HG03432 (cell line): ENCODE measurements at regions not wholly inside any gene's neighbourhood (a gene's known extent, or its start where the extent isn't known, plus 50 kb on each side); places are given as distances from the start of the nearest gene placed in this dataset.

Experiments
- ATAC-seq: cut with Tn5 transposase; IDR thresholded peaks from one replicate; pipeline ENCODE4 v1.9.1; 2021; ENCODE audit warnings: mild to moderate bottlenecking, moderate library complexity; ENCODE audit not compliant: unreplicated experiment

DNA sequence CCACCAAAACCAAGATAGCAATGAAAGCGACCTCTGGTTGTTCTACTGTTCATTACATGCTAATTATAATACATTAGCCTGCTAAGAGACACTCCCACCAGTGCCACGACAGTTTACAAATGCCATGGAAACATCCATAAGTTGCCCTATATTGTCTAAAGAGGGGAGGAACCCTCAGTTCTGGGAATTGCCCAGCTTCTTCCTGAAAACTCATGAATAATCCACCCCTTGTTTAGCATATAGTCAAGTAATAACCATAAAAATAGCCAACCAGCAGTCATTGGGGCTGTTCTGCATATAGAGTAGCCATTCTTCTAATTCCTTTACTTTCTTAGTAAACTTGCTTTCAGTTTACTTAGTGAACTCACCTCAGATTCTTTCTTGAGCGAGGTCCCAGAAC lies 189.8 kb upstream of the SOX11 start:
- ATAC-seq = no peak

DNA sequence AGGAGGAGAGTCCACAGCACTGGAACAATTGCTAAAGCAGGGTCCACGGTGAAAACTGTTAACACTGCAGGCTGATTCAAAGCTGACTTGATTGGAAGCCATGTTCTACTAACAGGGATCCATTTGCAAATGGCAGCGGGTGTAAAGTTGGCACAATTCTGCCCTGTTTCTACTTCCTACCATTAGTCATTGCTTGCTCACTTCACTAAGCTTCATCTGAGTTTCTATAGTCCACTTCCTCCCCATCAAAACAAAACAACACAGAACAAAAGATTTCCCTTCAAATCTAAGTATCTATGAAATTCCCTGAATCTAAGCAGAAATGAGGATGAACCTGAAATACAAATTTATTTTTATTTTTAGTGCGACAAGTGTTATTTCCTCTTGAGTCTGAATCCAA lies 187.4 kb upstream of the SOX11 start:
- ATAC-seq = no peak

- no peak for ATAC-seq
Observed at GRCh38 chr2:5507367-5507766, 184.8 kb upstream of the SOX11 start.

DNA sequence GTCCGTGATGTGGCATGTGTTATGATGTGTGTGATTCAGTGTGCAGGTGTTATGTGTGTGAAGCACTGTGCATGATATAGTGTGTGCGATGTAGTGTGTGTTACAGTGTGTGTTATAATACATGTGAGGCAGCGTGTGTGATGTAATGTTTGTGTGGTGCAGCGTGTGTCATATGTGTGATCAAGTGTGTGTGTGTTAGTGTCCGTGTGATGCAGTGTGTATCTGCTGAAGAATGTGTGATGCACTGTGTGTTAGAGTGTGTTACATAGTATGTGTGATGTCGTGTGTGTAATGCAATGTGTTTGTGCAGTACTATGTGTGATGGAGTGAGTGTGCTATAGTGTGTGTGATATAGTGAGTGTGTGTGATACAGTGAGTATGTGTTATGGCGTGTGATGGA lies 182.8 kb upstream of the SOX11 start:
- no peak for ATAC-seq

DNA sequence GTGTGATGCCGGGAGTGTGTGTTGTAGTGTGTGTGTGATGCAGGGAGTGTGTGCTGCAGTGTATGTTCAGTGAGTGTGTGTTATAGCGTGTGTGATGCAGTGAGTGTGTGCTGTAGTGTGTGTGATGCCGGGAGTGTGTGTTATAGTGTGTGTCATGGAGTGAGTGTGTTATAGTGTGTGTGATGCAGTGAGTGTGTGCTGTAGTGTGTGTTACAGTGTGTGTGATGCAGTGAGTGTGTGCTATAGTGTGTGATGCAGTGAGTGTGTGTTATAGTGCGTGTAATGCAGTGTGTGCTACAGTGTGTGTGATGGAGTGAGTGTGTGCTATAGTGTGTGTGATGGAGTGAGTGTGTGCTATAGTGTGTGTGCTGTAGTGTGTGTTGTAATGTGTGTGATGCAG lies 182.1 kb upstream of the SOX11 start:
- ATAC-seq = no peak

DNA sequence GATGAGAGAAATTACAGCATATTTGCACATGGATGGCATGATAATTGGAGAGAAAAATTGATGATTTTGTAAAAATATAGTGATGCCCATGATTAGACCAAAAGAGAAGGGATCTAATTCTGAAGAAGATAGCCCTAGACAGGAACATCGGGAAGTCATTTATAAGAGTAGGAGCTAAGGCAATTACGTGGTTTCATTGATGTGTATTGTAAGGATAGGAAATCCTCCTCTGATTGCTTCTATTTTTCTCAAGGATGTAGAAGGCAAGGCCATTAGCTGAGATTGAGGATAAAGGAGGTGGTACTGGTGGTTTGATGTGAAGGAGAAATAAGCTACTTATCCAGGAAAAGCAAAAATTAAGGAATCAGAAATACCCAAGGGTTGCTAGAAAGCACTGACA lies 176.5 kb upstream of the SOX11 start:
- ATAC-seq = no peak

DNA sequence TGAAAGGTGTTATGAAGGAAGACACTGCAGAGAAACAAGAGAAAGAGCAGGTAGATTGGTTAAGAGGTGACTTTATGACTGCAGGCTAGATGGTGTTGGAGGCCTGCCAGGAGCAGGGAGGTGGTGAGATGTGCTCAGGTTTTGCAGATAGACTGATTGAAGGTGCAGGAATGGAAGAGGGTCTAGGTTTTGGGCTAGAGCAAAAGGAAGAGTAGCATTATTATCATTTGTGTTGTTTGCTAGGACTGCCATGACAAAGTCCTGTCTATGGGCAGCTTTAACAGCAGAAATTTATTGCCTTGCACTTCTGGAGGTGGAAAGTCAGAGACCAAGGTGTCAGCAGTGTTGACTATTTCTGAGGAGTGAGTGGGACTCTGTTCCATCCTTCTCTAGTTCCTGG lies 172.9 kb upstream of the SOX11 start:
- ATAC-seq = no peak

DNA sequence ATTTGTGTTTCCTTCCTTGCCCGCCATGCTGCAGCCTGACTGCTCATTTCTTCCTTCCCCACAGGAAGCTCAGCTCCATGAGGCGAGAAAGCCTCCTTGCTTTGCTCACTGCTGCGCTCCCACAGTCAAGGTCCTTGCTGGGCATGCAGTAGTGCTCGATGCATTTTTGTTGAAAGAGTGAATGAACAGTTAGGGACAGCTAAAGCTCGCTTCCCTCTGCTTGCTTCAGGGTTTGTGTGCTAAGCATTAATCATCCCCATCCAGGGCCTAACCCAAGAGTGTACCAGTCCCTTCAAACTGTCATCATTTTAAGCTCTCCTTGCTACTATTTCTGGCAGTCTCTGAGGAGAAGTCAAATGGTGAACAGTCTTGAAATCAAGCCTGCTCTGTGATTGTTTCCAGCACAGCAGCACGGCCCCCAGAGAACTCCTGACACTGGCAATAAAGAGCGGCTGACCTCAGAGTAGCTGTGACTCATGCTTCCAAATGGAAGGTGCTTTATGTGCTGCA lies 171.7 kb upstream of the SOX11 start:
- no peak for ATAC-seq

- ATAC-seq = no peak
Observed at GRCh38 chr2:5521461-5521860, 170.7 kb upstream of the SOX11 start.

DNA sequence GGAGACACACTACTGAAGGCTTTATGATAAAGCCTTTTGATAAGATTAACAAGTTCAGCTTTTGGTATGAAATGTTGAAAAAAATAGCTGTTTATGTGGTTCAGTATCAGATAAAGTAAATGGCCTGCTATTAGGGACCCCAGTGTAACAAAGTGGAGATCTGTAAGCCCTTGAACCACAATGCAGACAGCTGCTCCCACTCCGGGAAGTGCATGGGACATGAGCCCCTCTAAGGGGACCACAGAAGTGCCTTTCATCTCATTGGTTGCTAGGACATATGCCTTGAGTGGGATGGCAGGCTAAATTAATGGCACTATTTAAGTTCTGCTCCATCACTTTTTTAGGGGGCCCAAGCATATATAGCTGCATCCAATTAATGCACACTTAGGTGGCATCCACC lies 167.6 kb upstream of the SOX11 start:
- no peak for ATAC-seq

- ATAC-seq = no peak
Observed at GRCh38 chr2:5528706-5529105, 163.5 kb upstream of the SOX11 start.

- ATAC-seq = no peak
Observed at GRCh38 chr2:5530011-5530696, 162.0 kb upstream of the SOX11 start.

GRCh38 chr2:5535301-5535700 lies 156.9 kb upstream of the SOX11 start:
- no peak for ATAC-seq

DNA sequence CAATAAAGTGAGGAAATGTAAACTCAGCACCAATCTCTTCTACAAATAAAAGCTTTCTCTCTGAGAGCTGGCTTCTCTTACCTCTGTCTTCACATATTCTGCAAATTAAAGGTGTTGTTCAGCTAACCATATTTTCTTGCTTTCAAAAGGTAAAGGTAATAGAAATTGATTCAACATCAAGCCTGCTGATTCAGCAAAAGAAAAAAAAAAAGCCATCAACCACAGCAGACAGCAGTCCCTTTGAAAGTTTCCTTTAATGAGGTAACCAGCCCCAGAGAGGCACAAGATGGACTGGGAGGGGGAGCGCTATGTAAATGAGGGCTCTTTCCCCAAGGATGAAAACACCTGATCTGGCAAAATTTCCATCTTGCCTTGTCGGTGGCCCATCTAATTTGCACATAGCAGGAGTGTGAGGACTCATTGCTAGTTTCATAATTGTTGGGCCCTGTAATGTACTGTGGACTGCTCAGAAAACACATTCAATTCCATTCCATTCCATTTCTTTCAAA lies 154.9 kb upstream of the SOX11 start:
- ATAC-seq = no peak

GRCh38 chr2:5538313-5538712 lies 153.9 kb upstream of the SOX11 start:
- ATAC-seq = no peak

GRCh38 chr2:5538772-5539171 lies 153.4 kb upstream of the SOX11 start:
- ATAC-seq = no peak

DNA sequence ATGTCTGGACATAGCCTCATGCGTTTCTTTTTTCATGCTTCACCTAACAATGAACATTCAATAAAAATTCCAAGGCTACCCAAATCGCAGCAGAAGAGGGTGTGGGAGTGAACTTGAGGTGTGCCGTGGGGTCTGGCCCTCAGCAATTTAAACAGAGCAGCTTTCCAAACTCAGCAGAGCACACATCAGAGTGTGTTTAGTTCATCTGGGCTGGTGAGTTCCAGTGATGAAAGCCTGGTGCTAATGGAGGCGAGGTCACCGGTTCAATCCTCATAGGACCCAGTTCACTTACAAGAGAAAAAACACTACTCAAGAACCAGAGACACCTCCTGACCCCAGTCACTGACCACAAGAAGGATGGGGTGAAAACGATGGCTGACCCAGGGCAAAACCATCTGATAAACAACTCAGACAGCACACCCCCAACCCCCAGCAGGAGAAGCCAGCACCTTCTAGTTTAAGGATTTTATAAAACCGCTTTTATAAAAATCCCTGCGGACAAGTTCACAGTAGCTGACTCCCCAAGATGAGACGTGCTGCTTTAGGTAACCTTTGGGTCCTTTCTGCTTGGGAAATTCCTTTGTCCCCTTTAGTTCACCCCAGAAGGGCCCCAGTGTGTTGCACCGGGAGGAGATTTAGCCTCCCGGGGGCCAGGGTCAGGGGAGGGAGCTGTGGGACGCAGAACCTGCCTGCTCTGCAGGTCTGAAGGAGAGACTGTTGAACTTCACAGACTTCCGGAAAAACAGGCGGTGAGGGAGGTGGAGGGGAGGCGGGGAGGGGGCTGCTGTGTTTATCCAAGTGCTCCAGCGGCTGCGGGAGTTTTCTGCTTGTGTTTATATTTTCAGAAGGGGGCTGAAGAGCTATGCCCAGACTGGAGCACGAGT lies 152.7 kb upstream of the SOX11 start:
- no peak for ATAC-seq

DNA sequence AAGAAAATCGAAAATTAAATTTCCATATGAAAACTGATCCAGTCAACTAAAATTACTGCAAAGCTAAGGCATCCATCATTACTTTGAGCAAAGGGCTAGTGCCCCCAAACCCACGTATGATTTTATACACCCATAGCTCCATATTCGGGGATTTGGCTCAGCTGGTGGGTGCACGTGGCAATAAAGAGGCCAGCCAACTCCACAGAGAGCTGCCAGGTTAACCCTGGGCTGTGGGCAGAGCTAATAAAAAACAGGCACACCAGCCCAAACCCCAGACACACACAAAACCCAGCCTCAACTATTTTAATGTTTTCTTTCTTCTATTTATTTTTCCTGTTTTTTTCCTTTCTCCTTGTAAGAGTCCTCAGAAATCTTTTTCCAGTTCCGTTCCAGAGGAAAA lies 151.3 kb upstream of the SOX11 start:
- ATAC-seq = no peak

DNA sequence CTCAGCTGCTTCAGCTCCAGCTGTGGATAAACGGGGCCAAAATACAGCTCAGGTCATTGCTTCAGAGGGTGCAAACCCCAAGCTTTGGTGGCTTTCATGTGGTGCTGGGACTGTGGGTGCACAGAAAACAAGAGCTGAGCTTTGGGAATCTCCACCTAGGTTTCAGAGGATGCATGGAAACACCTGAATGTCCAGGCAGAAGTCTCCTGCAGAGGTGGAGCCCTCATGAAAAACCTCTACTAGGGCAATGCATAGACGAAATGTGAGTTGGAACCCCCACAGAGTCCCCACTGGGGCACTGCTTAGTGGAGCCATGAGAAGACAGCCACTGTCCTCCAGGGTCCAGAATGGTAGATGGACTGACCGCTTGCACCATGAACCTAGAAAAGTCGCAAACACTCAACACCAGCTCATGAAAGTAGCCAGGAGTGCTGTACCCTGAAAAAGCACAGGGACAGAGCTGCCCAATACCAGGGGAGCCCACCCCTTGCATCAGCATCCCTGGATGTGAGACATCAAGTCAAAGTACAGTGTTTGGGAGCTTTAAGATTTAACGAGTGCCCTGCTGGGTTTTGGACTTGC lies 147.9 kb upstream of the SOX11 start:
- no peak for ATAC-seq

DNA sequence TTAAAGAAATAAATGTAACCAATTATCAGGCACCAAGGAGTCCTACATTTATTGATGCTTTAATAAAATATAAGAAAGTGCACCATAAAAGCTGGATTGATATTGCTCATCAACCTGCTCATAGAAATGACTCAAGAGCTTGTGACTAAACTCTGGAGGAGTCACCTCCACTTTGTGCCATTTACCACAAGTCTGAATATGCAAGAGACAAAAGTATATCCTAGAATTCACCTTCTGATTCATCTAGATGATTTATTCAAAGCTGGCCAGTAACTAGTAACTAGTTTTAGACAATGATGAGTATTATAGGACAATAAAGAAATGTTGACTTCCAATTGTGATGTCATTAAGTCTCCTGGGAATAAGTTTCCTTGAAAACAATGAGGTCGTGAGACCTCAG lies 146.0 kb upstream of the SOX11 start:
- ATAC-seq = no peak

GRCh38 chr2:5548991-5549715 lies 143.0 kb upstream of the SOX11 start:
- no peak for ATAC-seq
